Fibroblast of mammary gland (primary cell): ENCODE measurements at regions not wholly inside any gene's neighbourhood (a gene's known extent, or its start where the extent isn't known, plus 50 kb on each side); places are given as distances from the start of the nearest gene placed in this dataset.
"Not testable (repeated sequence)": the region's sequence is repeated elsewhere in the genome, so short reads cannot be mapped to it uniquely, and the experiment has no call there.

Experiments
- DNase-seq: peaks from one replicate; pipeline ENCODE4 v3.0.0-alpha.2; 2010; ENCODE audit warnings: low read depth
- H3K4me3 ChIP-seq: 2 replicates; pipeline ENCODE4 v1.5.1; 2011; ENCODE audit warnings: low read depth, mild to moderate bottlenecking, low read length, moderate library complexity; ENCODE audit not compliant: control insufficient read depth
- TF ChIP-seq, protein P1 (sequence below): conservative IDR thresholded peaks from 2 replicates; pipeline ENCODE4 v1.5.1; 2011; ENCODE audit warnings: low read depth, low read length, inconsistent platforms; ENCODE audit not compliant: control insufficient read depth, insufficient read depth

DNA sequence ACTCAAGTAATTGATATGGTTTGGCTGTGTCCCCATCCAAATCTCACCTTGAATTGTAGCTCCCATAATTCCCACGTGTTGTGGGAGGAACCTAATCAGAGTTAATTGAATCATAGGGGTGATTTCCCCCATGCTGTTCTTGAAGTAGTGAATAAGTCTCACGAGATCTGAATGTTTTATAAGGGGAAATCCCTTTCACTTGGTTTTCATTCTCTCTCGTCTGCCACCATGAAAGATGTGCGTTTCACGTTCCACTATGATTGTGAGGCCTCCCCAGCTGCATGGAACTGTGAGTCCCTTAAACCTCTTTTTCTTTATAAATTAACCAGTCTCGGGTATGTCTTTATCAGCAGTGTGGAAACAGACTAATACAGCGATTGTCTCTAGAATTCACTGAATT lies 135.4 kb downstream of the BACH1 start:
- TF ChIP-seq, protein P1, sequence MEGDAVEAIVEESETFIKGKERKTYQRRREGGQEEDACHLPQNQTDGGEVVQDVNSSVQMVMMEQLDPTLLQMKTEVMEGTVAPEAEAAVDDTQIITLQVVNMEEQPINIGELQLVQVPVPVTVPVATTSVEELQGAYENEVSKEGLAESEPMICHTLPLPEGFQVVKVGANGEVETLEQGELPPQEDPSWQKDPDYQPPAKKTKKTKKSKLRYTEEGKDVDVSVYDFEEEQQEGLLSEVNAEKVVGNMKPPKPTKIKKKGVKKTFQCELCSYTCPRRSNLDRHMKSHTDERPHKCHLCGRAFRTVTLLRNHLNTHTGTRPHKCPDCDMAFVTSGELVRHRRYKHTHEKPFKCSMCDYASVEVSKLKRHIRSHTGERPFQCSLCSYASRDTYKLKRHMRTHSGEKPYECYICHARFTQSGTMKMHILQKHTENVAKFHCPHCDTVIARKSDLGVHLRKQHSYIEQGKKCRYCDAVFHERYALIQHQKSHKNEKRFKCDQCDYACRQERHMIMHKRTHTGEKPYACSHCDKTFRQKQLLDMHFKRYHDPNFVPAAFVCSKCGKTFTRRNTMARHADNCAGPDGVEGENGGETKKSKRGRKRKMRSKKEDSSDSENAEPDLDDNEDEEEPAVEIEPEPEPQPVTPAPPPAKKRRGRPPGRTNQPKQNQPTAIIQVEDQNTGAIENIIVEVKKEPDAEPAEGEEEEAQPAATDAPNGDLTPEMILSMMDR, result no peak
- no peak for DNase-seq
- H3K4me3 ChIP-seq, result no peak overlapping the region

DNA sequence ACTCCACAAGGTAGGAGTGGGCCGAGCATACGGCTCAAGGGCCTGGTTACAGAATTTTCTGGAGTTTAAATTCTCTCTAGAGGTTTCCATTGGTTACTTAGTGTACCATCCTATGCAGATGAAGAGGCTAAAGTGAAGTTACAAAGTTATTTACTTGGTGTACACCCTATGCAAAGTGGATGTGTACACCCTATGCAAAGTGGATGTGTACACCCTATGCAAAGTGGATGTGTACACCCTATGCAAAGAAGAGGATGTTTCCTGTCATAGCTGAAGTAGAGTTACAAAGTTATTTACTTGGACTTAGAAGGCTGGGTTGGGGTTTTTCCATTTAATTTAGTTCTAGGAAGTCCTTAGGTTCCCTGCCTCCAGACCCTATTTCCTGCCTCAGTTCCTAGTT lies 136.3 kb downstream of the BACH1 start:
- DNase-seq, H3K4me3 ChIP-seq: not testable (repeated sequence)

GRCh38 chr21:29436143-29436542 lies 137.4 kb downstream of the BACH1 start:
- TF ChIP-seq, protein P1, result no peak
- DNase-seq, result peak; percentile 60
- no peak overlapping the region for H3K4me3 ChIP-seq

GRCh38 chr21:29436650-29437049 lies 137.9 kb downstream of the BACH1 start:
- H3K4me3 ChIP-seq, result no peak overlapping the region
- TF ChIP-seq, protein P1, result no peak
- DNase-seq, result no peak

DNA sequence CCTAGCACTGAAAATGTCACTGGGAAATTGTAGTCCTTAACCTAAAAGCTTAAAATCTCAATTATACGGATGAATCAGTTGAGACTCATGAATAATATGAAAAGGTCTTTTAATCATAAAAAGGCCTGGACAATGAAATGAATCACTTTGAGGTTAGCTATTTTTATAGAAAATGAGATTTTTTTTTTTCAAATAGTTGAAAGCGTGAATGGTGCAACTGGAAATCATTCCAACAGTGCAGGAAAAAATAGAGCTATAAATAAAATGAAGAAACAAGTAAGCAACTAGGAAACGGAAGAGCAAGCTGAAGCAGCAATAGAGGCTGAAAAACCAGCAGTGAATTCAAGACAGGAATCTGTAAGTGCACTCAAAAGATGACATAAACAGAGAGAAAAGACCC lies 142.9 kb downstream of the BACH1 start:
- H3K4me3 ChIP-seq, result no peak overlapping the region
- TF ChIP-seq, protein P1, result no peak
- DNase-seq, result peak; percentile 7

GRCh38 chr21:29443411-29444010 lies 144.8 kb downstream of the BACH1 start:
- DNase-seq, result peak; percentile 29

GRCh38 chr21:29448766-29449165 lies 150.0 kb downstream of the BACH1 start:
- TF ChIP-seq, protein P1, result no peak
- no peak overlapping the region for H3K4me3 ChIP-seq
- no peak for DNase-seq

More at GRCh38 chr21:29443411-29444010, 144.8 kb downstream of the BACH1 start:
- TF ChIP-seq, protein P1, result no peak
- no peak overlapping the region for H3K4me3 ChIP-seq
